IMR-90 (cell line): ENCODE measurements at regions not wholly inside any gene's neighbourhood (a gene's known extent, or its start where the extent isn't known, plus 50 kb on each side); places are given as distances from the start of the nearest gene placed in this dataset.

Experiments
- ATAC-seq: fragments of 200-7000 bp; cut with Tn5 transposase; 2 replicates; pipeline ENCODE4 v1.9.1; 2020; ENCODE audit warnings: low read depth, mild to moderate bottlenecking, moderate library complexity
- BruUV-seq: library from RNA; stranded (reverse); fragments of 400-500 nt; replicated peaks from 2 replicates; lab custom pipeline; 2021; lab: Mats Ljungman, UMichigan
- CTCF ChIA-PET: fragments of 300-600 bp; formaldehyde crosslinking; extraction: SDS; loops from one replicate; lab custom pipeline; 2021; ENCODE audit warnings: antibody characterized with exemption; lab: Yijun Ruan, JAX
- POLR2A ChIA-PET: fragments of 300-600 bp; sonication (Branson Sonifier 250); formaldehyde crosslinking; loops from one replicate; lab custom pipeline; 2022; ENCODE audit warnings: antibody characterized with exemption; ENCODE audit not compliant: unreplicated experiment; lab: Charles Lee
- DNase-seq: peaks from one replicate; pipeline ENCODE4 v3.0.0; 2013
- H2AFZ ChIP-seq: replicated peaks from 2 replicates; pipeline ENCODE3; 2013; ENCODE audit warnings: low read length, mild to moderate bottlenecking; ENCODE audit not compliant: poor library complexity
- H2AK5ac ChIP-seq: 2 replicates; pipeline ENCODE4 v1.6.1; 2013; ENCODE audit warnings: low read depth, low read length, inconsistent platforms
- H2AK9ac ChIP-seq: replicated peaks from 2 replicates; pipeline ENCODE3; 2013; ENCODE audit warnings: mild to moderate bottlenecking, low read depth, low read length, moderate library complexity; ENCODE audit not compliant: poor library complexity
- H2BK120ac ChIP-seq: 2 replicates; pipeline ENCODE4 v1.6.1; 2013; ENCODE audit warnings: low read depth, low read length, inconsistent platforms
- H2BK15ac ChIP-seq: 3 replicates; pipeline ENCODE4 v1.6.1; 2013; ENCODE audit warnings: low read depth, low read length, inconsistent platforms
- H2BK20ac ChIP-seq: 2 replicates; pipeline ENCODE4 v1.6.1; 2013; ENCODE audit warnings: low read depth, mild to moderate bottlenecking, inconsistent platforms, low read length, moderate library complexity
- H2BK5ac ChIP-seq: 2 replicates; pipeline ENCODE4 v1.6.1; 2013; ENCODE audit warnings: mild to moderate bottlenecking, low read depth, low read length, inconsistent platforms; ENCODE audit not compliant: poor library complexity, severe bottlenecking
- H3K14ac ChIP-seq: replicated peaks from 2 replicates; pipeline ENCODE4 v1.6.1; 2013; ENCODE audit warnings: low read depth, low read length, inconsistent platforms
- H3K18ac ChIP-seq: 2 replicates; pipeline ENCODE4 v1.6.1; 2013; ENCODE audit warnings: low read depth, low read length, control low read depth
- H3K23ac ChIP-seq: 2 replicates; pipeline ENCODE4 v1.6.1; 2013; ENCODE audit warnings: low read depth, low read length, inconsistent platforms
- H3K27ac ChIP-seq: 2 replicates; pipeline ENCODE4 v1.5.1; 2013; ENCODE audit warnings: mild to moderate bottlenecking, control low read depth, low read length; ENCODE audit not compliant: insufficient read depth
- H3K27me3 ChIP-seq: 2 replicates; pipeline ENCODE4 v1.6.1; 2013; ENCODE audit warnings: low read length; ENCODE audit not compliant: control insufficient read depth, insufficient read depth
- H3K36me3 ChIP-seq: 2 replicates; pipeline ENCODE4 v1.6.1; 2013; ENCODE audit warnings: low read length, mixed read lengths; ENCODE audit not compliant: control insufficient read depth, insufficient read depth
- H3K4ac ChIP-seq: 2 replicates; pipeline ENCODE4 v1.6.1; 2013; ENCODE audit warnings: low read depth, low read length, inconsistent platforms
- H3K4me1 ChIP-seq: 2 replicates; pipeline ENCODE4 v1.6.1; 2013; ENCODE audit warnings: low read length, mixed read lengths; ENCODE audit not compliant: control insufficient read depth, insufficient read depth
- H3K4me2 ChIP-seq: 2 replicates; pipeline ENCODE4 v1.6.1; 2013; ENCODE audit warnings: low read depth, mild to moderate bottlenecking, control low read depth, low read length, moderate library complexity
- H3K4me3 ChIP-seq: 2 replicates; pipeline ENCODE4 v1.5.1; 2013; ENCODE audit warnings: low read depth, mild to moderate bottlenecking, control low read depth, low read length, moderate library complexity; ENCODE audit not compliant: insufficient read depth
- H3K56ac ChIP-seq: 2 replicates; pipeline ENCODE4 v1.6.1; 2013; ENCODE audit warnings: low read length, inconsistent platforms; ENCODE audit not compliant: insufficient read depth; ENCODE audit errors: extremely low read depth
- H3K79me1 ChIP-seq, 2 experiments: 2 replicates each; pipeline ENCODE4 v1.6.1; 2013; ENCODE audit warnings: low read length in 2 of 2, inconsistent platforms in 1 of 2, low read depth in 1 of 2
- H3K9ac ChIP-seq: 2 replicates; pipeline ENCODE4 v1.6.1; 2013; ENCODE audit warnings: low read depth, low read length, control low read depth
- H3K9me1 ChIP-seq: 2 replicates; pipeline ENCODE4 v1.6.1; 2013; ENCODE audit warnings: low read length, inconsistent platforms; ENCODE audit not compliant: insufficient read depth
- H3K9me3 ChIP-seq: 2 replicates; pipeline ENCODE4 v1.6.1; 2013; ENCODE audit warnings: low read length; ENCODE audit not compliant: control insufficient read depth, insufficient read depth
- H4K20me1 ChIP-seq: 2 replicates; pipeline ENCODE4 v1.6.1; 2013; ENCODE audit warnings: low read length, inconsistent platforms; ENCODE audit not compliant: insufficient read depth
- H4K5ac ChIP-seq: 2 replicates; pipeline ENCODE4 v1.6.1; 2013; ENCODE audit warnings: mild to moderate bottlenecking, low read depth, low read length, control low read depth
- H4K8ac ChIP-seq, 2 experiments: 2 replicates each; pipeline ENCODE4 v1.6.1; 2013; ENCODE audit warnings: low read depth in 2 of 2, low read length in 2 of 2, control low read depth in 1 of 2, inconsistent platforms in 1 of 2
- H4K91ac ChIP-seq: 2 replicates; pipeline ENCODE4 v1.6.1; 2013; ENCODE audit warnings: low read depth, low read length, inconsistent platforms; ENCODE audit not compliant: insufficient read depth
- CEBPB ChIP-seq: IDR thresholded peaks from 2 replicates; pipeline ENCODE4 v1.6.1; 2012; ENCODE audit warnings: low read depth, low read length, improper control_type of control experiment
- ELK1 ChIP-seq: fragments of 150-350 bp; IDR thresholded peaks from 2 replicates; pipeline ENCODE4 v1.6.1; 2016; ENCODE audit warnings: low read depth, mild to moderate bottlenecking, low read length, moderate library complexity, borderline replicate concordance
- MAFK ChIP-seq: IDR thresholded peaks from 2 replicates; pipeline ENCODE4 v1.6.1; 2012; ENCODE audit warnings: low read depth, low read length, improper control_type of control experiment
- NFE2L2 ChIP-seq: fragments of 150-350 bp; IDR thresholded peaks from 2 replicates; pipeline ENCODE4 v1.6.1; 2016; ENCODE audit warnings: low read depth, mild to moderate bottlenecking, low read length
- POLR2A ChIP-seq: IDR thresholded peaks from 2 replicates; pipeline ENCODE4 v1.6.1; 2012; ENCODE audit warnings: mild to moderate bottlenecking, low read depth, low read length
- SMC3 ChIP-seq: fragments of 150-350 bp; IDR thresholded peaks from 2 replicates; pipeline ENCODE4 v1.6.1; 2016; ENCODE audit warnings: low read depth, mild to moderate bottlenecking, antibody characterized with exemption, low read length, moderate library complexity
- WGBS, 2 experiments: methylation state at CpG; one replicate each; pipeline versions ENCODE4 v1.1.5 to v1.1.7; 2013; ENCODE audit warnings: missing lambda C conversion rate in 2 of 2; ENCODE audit not compliant: insufficient read length in 1 of 2; ENCODE audit errors: extremely low coverage in 2 of 2; 5-methylcytosine and 5-hydroxymethylcytosine counted together
- dilution Hi-C: fragments of 300-500 bp; cut with HindIII; formaldehyde crosslinking; loops from one replicate; pipeline ENCODE4 v1.14.3; 2018; ENCODE audit warnings: low sequenced_read_pairs; ENCODE audit not compliant: unreplicated experiment
- in situ Hi-C: fragments of 300-500 bp; cut with MboI; formaldehyde crosslinking; loops from 3 replicates; pipeline ENCODE4 v1.14.3; 2019; ENCODE audit warnings: low sequenced_read_pairs, inconsistent platforms, mixed read lengths
- intact Hi-C: fragments of 100-400 bp; cut with micrococcal nuclease; formaldehyde crosslinking; loops from 2 replicates; pipeline ENCODE4 v1.10.0; 2022

- no peak overlapping the region for H2BK20ac ChIP-seq
- CTCF ChIA-PET, result no interaction called here
- H2BK120ac ChIP-seq, result no peak overlapping the region
- no peak overlapping the region for H3K4ac ChIP-seq
- DNase-seq, result no peak
- no peak overlapping the region for H2AK5ac ChIP-seq
- no peak overlapping the region for H3K56ac ChIP-seq
- intact Hi-C loops (no loop called here), in situ Hi-C loops (no loop called here), dilution Hi-C loops (no loop called here)
- no peaks in the 10 kb centered on the region for H3K36me3 ChIP-seq
- no peak overlapping the region for H2AK9ac ChIP-seq
- H3K4me1 ChIP-seq, result no peaks in the 10 kb centered on the region
- H2AFZ ChIP-seq, result no peak overlapping the region
- no peak overlapping the region for H3K14ac ChIP-seq
- TF ChIP-seq ELK1 (no peak), SMC3 (no peak), CEBPB (no peak), POLR2A (no peak), NFE2L2 (no peak), MAFK (0 out of 2 replicates have a peak, but pooled peaks have one; percentile 19)
- POLR2A ChIA-PET, result no interaction called here
- no peak overlapping the region for H3K18ac ChIP-seq
- BruUV-seq, result no TSS peak
- H4K91ac ChIP-seq, result no peak overlapping the region
- H3K27me3 ChIP-seq, result no peaks in the 10 kb centered on the region
- ATAC-seq, result no peak
- no peak overlapping the region for H3K4me2 ChIP-seq
- H3K9me3 ChIP-seq, result no peaks in the 10 kb centered on the region; the same call in 1 of the 2 replicates
- no peaks in the 10 kb centered on the region for H3K79me1 ChIP-seq
- H3K9ac ChIP-seq, result no peak overlapping the region
- no peak overlapping the region for H2BK15ac ChIP-seq
- H4K5ac ChIP-seq, result no peak overlapping the region
- H4K8ac ChIP-seq, result no peak overlapping the region
- no peak overlapping the region for H3K4me3 ChIP-seq
- H3K27ac ChIP-seq, result no peak overlapping the region
- no peak overlapping the region for H2BK5ac ChIP-seq
- no peaks in the 10 kb centered on the region for H4K20me1 ChIP-seq
- WGBS, 2 experiments, result 100% methylated on average over 1 of the region's 3 CpGs; no CpG with 5 or more reads in 1 of the 2 experiments
- no peak overlapping the region for H3K23ac ChIP-seq
- H3K9me1 ChIP-seq, result no peaks in the 10 kb centered on the region
These were observed 498.9 kb upstream of the EPHA7 start for GRCh38 chr6:93918258-93918657.
